ENCODE measurements at regions not wholly inside any gene's neighbourhood (a gene's known extent, or its start where the extent isn't known, plus 50 kb on each side); places are given as distances from the start of the nearest gene placed in this dataset.

GRCh38 chr1:173365341-173365740 is 111.8 kb upstream of the PRDX6 start:
- TF ChIP-seq CTCF (conservative IDR thresholded peaks at IDR 0.05), result no peak
- TF ChIP-seq EZH2 (IDR thresholded peaks at IDR 0.05; ENCODE audit: low read depth), result no peak
